NT2/D1 (cell line): ENCODE measurements at regions not wholly inside any gene's neighbourhood (a gene's known extent, or its start where the extent isn't known, plus 50 kb on each side); places are given as distances from the start of the nearest gene placed in this dataset.

Experiments
- SUZ12 ChIP-seq: IDR thresholded peaks from 2 replicates; pipeline ENCODE4 v1.6.1; 2011; ENCODE audit not compliant: insufficient read length, insufficient read depth; ENCODE audit errors: extremely low read depth
- YY1 ChIP-seq: IDR thresholded peaks from 2 replicates; pipeline ENCODE4 v1.6.1; 2011; ENCODE audit not compliant: insufficient read length, insufficient read depth
- ZNF274 ChIP-seq: IDR thresholded peaks from 2 replicates; pipeline ENCODE4 v1.6.1; 2011; ENCODE audit warnings: mild to moderate bottlenecking, low read depth, low read length

- TF ChIP-seq ZNF274 (no peak), SUZ12 (no peak), YY1 (no peak)
These were observed 111.8 kb upstream of the DIO2 start for GRCh38 chr14:80323038-80323665.
